ENCODE measurements at regions not wholly inside any gene's neighbourhood (a gene's known extent, or its start where the extent isn't known, plus 50 kb on each side); places are given as distances from the start of the nearest gene placed in this dataset.

DNA sequence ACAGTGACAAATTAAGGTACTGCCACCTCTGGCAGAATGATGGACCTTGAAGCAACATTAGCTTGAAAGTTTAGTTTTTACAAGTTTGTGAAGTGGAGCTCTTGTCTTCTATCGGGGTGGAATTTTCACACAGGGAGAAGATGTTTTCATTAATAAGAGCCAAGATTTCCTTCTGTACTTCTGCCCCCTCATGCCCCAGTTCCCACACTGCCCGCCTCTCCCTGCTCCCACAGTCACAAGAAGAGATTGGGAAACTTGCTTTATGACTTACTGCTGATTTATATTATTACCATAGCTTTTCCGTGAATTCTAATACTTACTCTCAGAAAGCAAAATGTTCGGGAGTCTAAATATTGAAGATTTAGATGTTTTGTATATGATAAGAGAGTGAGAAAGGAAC is 539.8 kb upstream of the ARX start:
- WGBS (ENCODE audit: insufficient coverage, low coverage, missing lambda C conversion rate): 0% methylated on average over 4 of the region's 4 CpGs
- Histone ChIP-seq H3K27me3 (ENCODE audit: control insufficient read depth in 2 of 2, insufficient read depth in 2 of 2, low read length in 2 of 2) (no peaks in the 10 kb centered on the region), H3K9ac (ENCODE audit: insufficient read depth in 1 of 2, low read depth in 2 of 2, low read length in 2 of 2) (no peak overlapping the region), H3K36me3 (ENCODE audit: control insufficient read depth, insufficient read depth, low read length) (no peaks in the 10 kb centered on the region), H3K4me1 (replicated peaks in 1 of 2; ENCODE audit: control insufficient read depth in 2 of 2, insufficient read depth in 2 of 2, low read length in 2 of 2) (no peaks in the 10 kb centered on the region), H3K4me3 (no peak overlapping the region), H4K20me1 (replicated peaks; ENCODE audit: control insufficient read depth, insufficient read depth, low read length) (no peaks in the 10 kb centered on the region), H3K4me2 (ENCODE audit: insufficient read depth, low read length) (no peak overlapping the region), H3K27ac (ENCODE audit: extremely low read depth, low read depth, low read length) (no peak overlapping the region), H3K9me3 (replicated peaks; ENCODE audit: control insufficient read depth, insufficient read depth, low read depth, low read length) (no peaks in the 10 kb centered on the region), H3K9me1 (ENCODE audit: control insufficient read depth, insufficient read depth, low read length) (no peaks in the 10 kb centered on the region), H2AFZ (ENCODE audit: low read depth, low read length) (no peak overlapping the region), H3K79me2 (ENCODE audit: control insufficient read depth, insufficient read depth, low read length) (no peaks in the 10 kb centered on the region)
- intact Hi-C loops (cut with micrococcal nuclease): no loop called here
- FAIRE-seq (no peak), ATAC-seq (no peak), DNase-seq (ENCODE audit: extremely low read depth in 1 of 4, low spot score in 3 of 4) (no peak)
- in situ Hi-C loops (cut with MboI): no loop called here
- CTCF ChIA-PET (ENCODE audit: low intra/inter-chr PET ratio): no interaction called here
- no TSS peak for BruUV-seq (replicated peaks)
- POLR2A ChIA-PET: no interaction called here
- TF ChIP-seq GATAD2B (IDR thresholded peaks at IDR 0.05; ENCODE audit: borderline replicate concordance): no peak
- TF ChIP-seq ZNF444 (CRISPR knock-in tag; IDR thresholded peaks at IDR 0.05): no peak
- no peak for TF ChIP-seq CCAR2 (IDR thresholded peaks at IDR 0.05; ENCODE audit: low read depth, low read length)
- no peak for TF ChIP-seq CREM (IDR thresholded peaks at IDR 0.05; ENCODE audit: low read depth)
- TF ChIP-seq BDP1 (IDR thresholded peaks at IDR 0.05; ENCODE audit: insufficient read depth, insufficient read length): no peak
- no peak for TF ChIP-seq FOXK2 (conservative IDR thresholded peaks at IDR 0.05 in 1 of 2, IDR thresholded peaks at IDR 0.05 in 1 of 2; ENCODE audit: low read depth in 2 of 2)
- TF ChIP-seq, protein P1, sequence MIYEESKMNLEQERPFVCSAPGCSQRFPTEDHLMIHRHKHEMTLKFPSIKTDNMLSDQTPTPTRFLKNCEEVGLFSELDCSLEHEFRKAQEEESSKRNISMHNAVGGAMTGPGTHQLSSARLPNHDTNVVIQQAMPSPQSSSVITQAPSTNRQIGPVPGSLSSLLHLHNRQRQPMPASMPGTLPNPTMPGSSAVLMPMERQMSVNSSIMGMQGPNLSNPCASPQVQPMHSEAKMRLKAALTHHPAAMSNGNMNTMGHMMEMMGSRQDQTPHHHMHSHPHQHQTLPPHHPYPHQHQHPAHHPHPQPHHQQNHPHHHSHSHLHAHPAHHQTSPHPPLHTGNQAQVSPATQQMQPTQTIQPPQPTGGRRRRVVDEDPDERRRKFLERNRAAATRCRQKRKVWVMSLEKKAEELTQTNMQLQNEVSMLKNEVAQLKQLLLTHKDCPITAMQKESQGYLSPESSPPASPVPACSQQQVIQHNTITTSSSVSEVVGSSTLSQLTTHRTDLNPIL (CRISPR knock-in tag; IDR thresholded peaks at IDR 0.05): no peak
- TF ChIP-seq SIX5 (IDR thresholded peaks at IDR 0.05; ENCODE audit: borderline replicate concordance in 1 of 2, insufficient read depth in 1 of 2, low read depth in 1 of 2, low read length in 2 of 2): no peak
- TF ChIP-seq TAF9B (IDR thresholded peaks at IDR 0.05; ENCODE audit: partially characterized antibody): no peak
- no peak for TF ChIP-seq IFI16 (CRISPR knock-in tag; IDR thresholded peaks at IDR 0.05)

All from K562 (cell line).